ENCODE measurements at regions not wholly inside any gene's neighbourhood (a gene's known extent, or its start where the extent isn't known, plus 50 kb on each side); places are given as distances from the start of the nearest gene placed in this dataset.

DNA sequence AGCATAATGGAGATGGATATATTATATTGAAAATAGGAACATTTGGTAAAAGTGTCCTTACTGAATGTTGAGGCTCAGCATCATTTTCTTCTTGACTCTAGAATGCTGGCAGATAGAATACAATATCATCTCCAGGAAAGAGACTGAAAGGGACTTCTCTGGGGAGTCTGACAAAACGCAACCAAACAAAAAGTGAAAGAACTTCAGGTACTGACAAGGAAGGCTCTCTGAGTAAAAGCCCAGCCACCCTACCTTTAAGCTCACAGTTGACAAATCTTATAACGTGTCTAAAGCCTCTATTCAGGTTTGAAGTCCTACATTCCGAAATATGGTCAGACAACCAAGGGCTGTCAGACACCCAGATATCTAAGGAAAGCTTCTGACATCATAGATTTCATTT lies 590.8 kb downstream of the SOX6 start:
- TF ChIP-seq, protein P1, sequence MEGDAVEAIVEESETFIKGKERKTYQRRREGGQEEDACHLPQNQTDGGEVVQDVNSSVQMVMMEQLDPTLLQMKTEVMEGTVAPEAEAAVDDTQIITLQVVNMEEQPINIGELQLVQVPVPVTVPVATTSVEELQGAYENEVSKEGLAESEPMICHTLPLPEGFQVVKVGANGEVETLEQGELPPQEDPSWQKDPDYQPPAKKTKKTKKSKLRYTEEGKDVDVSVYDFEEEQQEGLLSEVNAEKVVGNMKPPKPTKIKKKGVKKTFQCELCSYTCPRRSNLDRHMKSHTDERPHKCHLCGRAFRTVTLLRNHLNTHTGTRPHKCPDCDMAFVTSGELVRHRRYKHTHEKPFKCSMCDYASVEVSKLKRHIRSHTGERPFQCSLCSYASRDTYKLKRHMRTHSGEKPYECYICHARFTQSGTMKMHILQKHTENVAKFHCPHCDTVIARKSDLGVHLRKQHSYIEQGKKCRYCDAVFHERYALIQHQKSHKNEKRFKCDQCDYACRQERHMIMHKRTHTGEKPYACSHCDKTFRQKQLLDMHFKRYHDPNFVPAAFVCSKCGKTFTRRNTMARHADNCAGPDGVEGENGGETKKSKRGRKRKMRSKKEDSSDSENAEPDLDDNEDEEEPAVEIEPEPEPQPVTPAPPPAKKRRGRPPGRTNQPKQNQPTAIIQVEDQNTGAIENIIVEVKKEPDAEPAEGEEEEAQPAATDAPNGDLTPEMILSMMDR (IDR thresholded peaks at IDR 0.05; ENCODE audit: insufficient read depth, low read length, missing control alignments), result no peak
- H3K4me3 ChIP-seq (ENCODE audit: low read depth, low read length), result no peak overlapping the region
- DNase-seq (ENCODE audit: low read depth, low spot score), result no peak
- CTCF ChIA-PET, result interaction anchor here (1.1 kb wide), 1 partner anchor 9 kb away, joined by 5 read pairs; no protein-coding TSS in a partner anchor
- POLR2A ChIA-PET, result no interaction called here

DNA sequence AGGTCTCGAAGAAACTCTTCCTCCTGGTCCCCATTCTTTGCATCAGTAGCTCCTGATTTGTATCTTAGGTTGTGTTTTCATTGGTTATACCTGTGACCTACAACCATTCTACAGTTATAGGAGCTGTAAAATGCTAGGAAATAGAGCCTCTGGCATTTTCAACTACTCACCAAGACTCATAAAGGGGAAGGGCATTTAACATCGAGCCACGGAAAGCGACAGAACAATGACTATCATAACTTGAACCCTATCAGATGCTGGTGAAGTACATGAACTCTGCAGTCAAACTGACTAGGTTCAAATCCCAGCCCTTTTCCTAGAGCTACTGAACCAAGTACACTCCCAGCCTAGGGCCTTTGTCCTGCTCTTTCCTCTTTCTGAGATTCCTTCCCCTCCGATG lies 588.0 kb downstream of the SOX6 start:
- CTCF ChIA-PET, result interaction anchor here (1.0 to 8.4 kb wide), 5 partner anchors 10 to 845 kb away, joined by 3 to 54 read pairs (median 3); no protein-coding TSS in a partner anchor
- TF ChIP-seq, protein P1 (IDR thresholded peaks at IDR 0.05; ENCODE audit: insufficient read depth, low read length, missing control alignments), result no peak

DNA sequence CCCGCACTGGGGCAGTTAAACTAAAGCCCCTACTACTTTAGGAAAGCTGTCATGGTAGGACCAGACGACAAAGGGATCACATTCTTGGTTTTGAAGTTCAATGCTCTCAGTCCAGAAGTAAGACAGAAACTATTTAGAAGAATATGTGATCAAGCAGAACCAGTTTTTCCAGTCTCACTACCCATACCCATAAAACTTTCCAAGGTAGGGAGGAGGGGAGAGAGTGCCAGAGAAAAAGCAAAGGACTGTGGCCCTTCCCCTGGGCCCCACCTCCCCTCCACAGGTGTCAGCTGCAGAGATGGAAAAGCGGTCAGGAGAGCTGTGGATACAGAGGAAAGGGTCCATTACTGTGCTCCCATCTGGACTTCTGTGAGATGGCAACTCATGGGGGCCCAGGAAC lies 587.1 kb downstream of the SOX6 start:
- ChIA-PET POLR2A (no interaction called here), CTCF (interaction anchor here (1.0 to 8.4 kb wide), 7 partner anchors 12 to 844 kb away, joined by 3 to 54 read pairs (median 7); no protein-coding TSS in a partner anchor)
- TF ChIP-seq, protein P1 (IDR thresholded peaks at IDR 0.05; ENCODE audit: insufficient read depth, low read length, missing control alignments), result no peak
- DNase-seq (ENCODE audit: low read depth, low spot score), result no peak
- H3K4me3 ChIP-seq (ENCODE audit: low read depth, low read length), result no peak overlapping the region

More for the DNA sequence above, 588.0 kb downstream of the SOX6 start:
- no peak overlapping the region for H3K4me3 ChIP-seq (ENCODE audit: low read depth, low read length)
- POLR2A ChIA-PET, result no interaction called here
- no peak for DNase-seq (ENCODE audit: low read depth, low spot score)

DNA sequence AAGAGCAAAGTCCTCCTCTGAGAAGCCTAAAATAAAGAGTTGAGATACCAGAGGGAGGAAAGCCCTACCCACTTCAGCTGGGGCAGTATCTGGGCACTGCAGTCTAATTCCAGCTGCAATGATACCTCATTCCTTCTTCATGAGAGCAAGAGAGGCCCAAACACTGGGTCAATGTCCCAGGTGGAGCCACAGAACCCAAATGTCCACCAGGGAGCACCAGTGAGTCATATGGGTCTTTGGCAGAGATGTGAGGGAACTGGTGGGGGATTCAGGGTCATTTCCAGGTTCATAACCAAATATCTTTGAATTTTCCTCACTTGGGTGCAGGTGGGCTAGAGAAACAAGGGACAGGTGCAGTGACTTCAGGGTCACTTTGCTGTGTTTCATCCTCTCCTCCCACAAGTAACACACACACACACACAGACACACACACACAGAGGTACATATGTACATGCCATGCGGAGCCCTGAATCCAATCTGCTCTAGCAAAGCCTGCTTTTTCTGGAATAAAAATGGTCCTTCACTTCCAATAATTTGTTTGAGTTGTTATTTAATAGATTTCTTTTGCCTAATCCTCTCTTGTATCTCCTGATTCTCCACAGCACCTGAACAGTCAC lies 585.4 kb downstream of the SOX6 start:
- DNase-seq (ENCODE audit: low read depth, low spot score), result no peak

DNA sequence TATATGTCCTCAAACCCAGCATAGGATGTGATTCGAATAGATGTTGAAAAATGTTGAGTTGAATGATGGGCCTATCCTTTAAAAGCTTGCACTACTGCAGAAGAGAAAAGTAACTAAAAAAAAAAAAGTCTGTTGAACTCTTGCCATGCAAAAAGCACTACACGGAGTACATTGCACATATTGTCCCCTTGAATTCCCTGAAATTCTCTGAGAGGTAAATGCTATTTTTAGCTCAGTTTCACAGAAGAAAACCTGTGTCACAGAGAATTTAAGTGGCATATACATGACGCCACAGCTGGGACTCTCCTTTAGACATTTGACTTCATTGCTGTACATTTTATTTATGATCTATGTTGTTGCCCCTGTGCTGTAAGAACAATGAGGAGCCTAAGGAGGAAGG lies 583.8 kb downstream of the SOX6 start:
- TF ChIP-seq, protein P1 (IDR thresholded peaks at IDR 0.05; ENCODE audit: insufficient read depth, low read length, missing control alignments), result no peak
- H3K4me3 ChIP-seq (ENCODE audit: low read depth, low read length), result no peak overlapping the region
- DNase-seq (ENCODE audit: low read depth, low spot score), result no peak
- ChIA-PET POLR2A (interaction anchor here (1.1 kb wide), 1 partner anchor 841 kb away, joined by 3 read pairs; no protein-coding TSS in a partner anchor), CTCF (interaction anchor here (0.7 to 8.4 kb wide), 13 partner anchors 10 to 861 kb away, joined by 3 to 54 read pairs (median 3); no protein-coding TSS in a partner anchor)

More for the DNA sequence above, 585.4 kb downstream of the SOX6 start:
- ChIA-PET CTCF (interaction anchor here (1.4 to 8.4 kb wide), 6 partner anchors 12 to 843 kb away, joined by 3 to 54 read pairs (median 13); no protein-coding TSS in a partner anchor), POLR2A (no interaction called here)
- no peak overlapping the region for H3K4me3 ChIP-seq (ENCODE audit: low read depth, low read length)
- TF ChIP-seq, protein P1 (IDR thresholded peaks at IDR 0.05; ENCODE audit: insufficient read depth, low read length, missing control alignments), result peak; percentile 75

DNA sequence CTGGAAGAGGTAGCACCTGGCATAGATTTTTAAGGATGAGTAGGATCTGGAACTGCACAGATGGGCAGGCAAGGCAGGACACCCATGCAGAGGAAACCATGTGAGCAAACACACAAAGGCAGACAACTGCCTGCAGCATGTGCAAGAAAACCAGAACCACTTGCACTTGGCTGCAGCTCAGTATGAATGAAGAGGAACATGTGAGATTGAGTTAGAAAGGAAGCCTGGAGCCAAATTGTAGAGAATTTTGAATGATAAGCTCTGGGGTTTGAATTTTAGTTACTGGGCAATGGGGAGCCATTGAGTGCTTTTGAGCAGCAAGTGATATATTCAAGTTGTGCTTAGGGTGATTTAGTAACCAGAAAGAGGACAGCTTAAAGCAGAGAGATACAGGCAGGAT lies 583.4 kb downstream of the SOX6 start:
- ChIA-PET POLR2A (no interaction called here), CTCF (interaction anchor here (0.7 to 8.4 kb wide), 8 partner anchors 10 to 844 kb away, joined by 3 to 54 read pairs (median 4); no protein-coding TSS in a partner anchor)

More for the DNA sequence above, 583.4 kb downstream of the SOX6 start:
- H3K4me3 ChIP-seq (ENCODE audit: low read depth, low read length), result no peak overlapping the region
- TF ChIP-seq, protein P1 (IDR thresholded peaks at IDR 0.05; ENCODE audit: insufficient read depth, low read length, missing control alignments), result no peak
- no peak for DNase-seq (ENCODE audit: low read depth, low spot score)
